ENCODE measurements at regions not wholly inside any gene's neighbourhood (a gene's known extent, or its start where the extent isn't known, plus 50 kb on each side); places are given as distances from the start of the nearest gene placed in this dataset.

DNA sequence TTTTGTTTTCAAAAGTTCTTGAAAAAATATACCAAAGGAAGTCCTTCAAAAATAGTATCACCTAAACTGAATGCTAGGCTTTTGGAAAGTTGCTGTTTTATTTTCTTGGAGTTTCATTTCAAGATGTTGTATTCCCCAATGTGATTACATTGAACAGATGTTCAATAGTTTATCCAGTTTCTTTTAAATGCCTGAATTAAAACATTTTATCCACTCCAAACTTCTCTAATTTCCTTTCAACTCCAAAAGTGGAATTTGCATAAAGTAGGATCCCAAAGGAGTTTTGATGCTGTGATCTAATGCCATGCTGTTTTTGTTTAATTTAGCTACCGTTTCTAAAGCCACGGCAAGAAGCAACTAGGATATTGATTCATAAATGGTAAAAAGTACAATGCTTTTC, 892.5 kb upstream of the SLC10A2 start:
- Histone ChIP-seq H3K36me3 (no peaks in the 10 kb centered on the region), H3K27ac (no peak overlapping the region), H3K9me3 (no peaks in the 10 kb centered on the region), H3K4me1 (no peaks in the 10 kb centered on the region), H3K4me3 (no peak overlapping the region), H3K27me3 (ENCODE audit: low read depth) (no peaks in the 10 kb centered on the region)
- TF ChIP-seq, protein P1, sequence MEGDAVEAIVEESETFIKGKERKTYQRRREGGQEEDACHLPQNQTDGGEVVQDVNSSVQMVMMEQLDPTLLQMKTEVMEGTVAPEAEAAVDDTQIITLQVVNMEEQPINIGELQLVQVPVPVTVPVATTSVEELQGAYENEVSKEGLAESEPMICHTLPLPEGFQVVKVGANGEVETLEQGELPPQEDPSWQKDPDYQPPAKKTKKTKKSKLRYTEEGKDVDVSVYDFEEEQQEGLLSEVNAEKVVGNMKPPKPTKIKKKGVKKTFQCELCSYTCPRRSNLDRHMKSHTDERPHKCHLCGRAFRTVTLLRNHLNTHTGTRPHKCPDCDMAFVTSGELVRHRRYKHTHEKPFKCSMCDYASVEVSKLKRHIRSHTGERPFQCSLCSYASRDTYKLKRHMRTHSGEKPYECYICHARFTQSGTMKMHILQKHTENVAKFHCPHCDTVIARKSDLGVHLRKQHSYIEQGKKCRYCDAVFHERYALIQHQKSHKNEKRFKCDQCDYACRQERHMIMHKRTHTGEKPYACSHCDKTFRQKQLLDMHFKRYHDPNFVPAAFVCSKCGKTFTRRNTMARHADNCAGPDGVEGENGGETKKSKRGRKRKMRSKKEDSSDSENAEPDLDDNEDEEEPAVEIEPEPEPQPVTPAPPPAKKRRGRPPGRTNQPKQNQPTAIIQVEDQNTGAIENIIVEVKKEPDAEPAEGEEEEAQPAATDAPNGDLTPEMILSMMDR (IDR thresholded peaks at IDR 0.05): no peak
- intact Hi-C loops (cut with DNase I): no loop called here
- DNase-seq (no peak), ATAC-seq (no peak)

DNA sequence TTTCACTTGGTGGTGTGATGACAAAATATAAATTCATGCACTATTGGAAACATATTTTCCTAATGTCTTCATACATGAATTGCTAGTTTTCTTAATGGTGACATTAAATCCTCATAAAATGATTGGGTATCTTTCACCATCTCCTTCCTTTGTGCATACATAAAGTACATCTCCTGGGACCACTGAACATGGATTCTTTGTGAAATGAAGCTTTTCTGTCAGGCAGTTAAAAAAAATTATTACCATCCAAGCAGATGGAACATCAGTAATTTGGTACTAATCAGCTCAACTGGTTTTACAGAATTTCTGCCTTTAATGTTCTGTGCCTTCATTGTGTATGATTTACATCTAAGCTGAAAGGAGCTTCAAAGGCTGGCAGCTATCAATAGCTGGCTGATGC, 891.7 kb upstream of the SLC10A2 start:
- no peaks in the 10 kb centered on the region for H3K4me1 ChIP-seq
- TF ChIP-seq, protein P1 (IDR thresholded peaks at IDR 0.05): no peak
- no peaks in the 10 kb centered on the region for H3K36me3 ChIP-seq
- H3K27ac ChIP-seq: no peak overlapping the region
- DNase-seq (no peak), ATAC-seq (no peak)
- no peaks in the 10 kb centered on the region for H3K27me3 ChIP-seq (ENCODE audit: low read depth)
- no peaks in the 10 kb centered on the region for H3K9me3 ChIP-seq
- no peak overlapping the region for H3K4me3 ChIP-seq
- intact Hi-C loops (cut with DNase I): no loop called here

DNA sequence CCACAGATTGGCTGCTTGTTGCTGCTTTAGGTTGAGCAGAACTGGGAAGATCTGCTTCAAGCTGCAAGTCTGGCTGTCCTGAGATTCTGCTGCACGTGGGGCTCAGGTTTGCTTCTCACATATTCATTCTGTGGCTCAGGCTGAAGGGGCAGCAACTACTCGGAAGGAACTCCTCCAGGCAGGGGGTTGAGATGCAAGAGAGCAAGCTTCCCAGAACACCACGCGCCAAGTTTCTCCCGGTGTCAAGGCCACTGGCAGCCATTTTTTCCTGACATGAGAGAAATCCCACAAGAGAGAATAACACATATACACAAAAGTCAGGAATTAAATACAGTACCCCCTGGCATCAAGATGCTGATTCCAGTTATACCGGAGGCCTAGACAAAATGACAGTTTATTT, 887.6 kb upstream of the SLC10A2 start:
- Histone ChIP-seq H3K36me3 (no peaks in the 10 kb centered on the region), H3K9me3 (no peaks in the 10 kb centered on the region), H3K4me3 (no peak overlapping the region), H3K27ac (no peak overlapping the region), H3K27me3 (ENCODE audit: low read depth) (no peaks in the 10 kb centered on the region), H3K4me1 (no peaks in the 10 kb centered on the region)
- no peak for DNase-seq
- TF ChIP-seq, protein P1 (IDR thresholded peaks at IDR 0.05): no peak
- no peak for ATAC-seq
- intact Hi-C loops (cut with DNase I): no loop called here

DNA sequence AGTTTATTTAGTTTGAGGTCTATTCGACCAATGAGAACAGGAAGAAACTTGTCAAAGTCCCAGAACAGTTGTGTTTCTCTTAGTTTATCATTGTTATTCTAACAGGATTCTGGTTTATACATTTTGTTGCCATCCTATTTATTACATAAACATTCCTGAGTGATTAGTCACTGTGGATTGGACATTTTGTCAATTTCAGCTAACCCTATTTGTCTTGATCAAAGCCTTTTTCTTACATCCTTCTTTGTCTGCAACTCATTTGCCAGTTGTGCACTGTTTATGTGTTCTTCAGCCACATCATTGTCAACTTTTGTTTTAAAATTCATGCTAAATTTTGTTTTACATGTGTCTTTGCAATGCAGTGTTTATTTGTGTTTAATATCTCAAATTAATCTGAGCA, 886.0 kb upstream of the SLC10A2 start:
- intact Hi-C loops (cut with DNase I): no loop called here
- H3K4me1 ChIP-seq: no peaks in the 10 kb centered on the region
- H3K9me3 ChIP-seq: no peaks in the 10 kb centered on the region
- no peak for DNase-seq
- no peak overlapping the region for H3K4me3 ChIP-seq
- H3K27me3 ChIP-seq (ENCODE audit: low read depth): no peaks in the 10 kb centered on the region
- TF ChIP-seq, protein P1 (IDR thresholded peaks at IDR 0.05): no peak
- no peaks in the 10 kb centered on the region for H3K36me3 ChIP-seq
- no peak for ATAC-seq
- H3K27ac ChIP-seq: no peak overlapping the region

DNA sequence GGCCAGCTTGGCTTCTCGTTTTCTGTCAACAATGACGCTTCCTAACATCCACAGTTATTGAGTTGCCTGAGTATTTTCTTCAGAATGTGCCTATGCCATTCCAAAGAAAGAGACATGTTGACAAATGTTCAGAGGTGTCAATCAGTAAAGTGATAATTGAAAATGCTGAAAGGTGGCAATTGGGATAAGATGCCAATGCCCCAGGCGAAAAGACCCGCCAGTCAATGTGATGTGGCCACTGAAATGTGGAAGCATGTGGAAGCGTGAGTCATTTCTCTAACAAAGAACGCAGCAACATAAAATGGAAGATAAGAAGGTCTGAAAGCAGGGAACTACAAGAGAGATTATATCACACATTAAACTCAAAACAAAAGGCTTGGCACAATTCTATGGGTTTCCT, 882.2 kb upstream of the SLC10A2 start:
- Histone ChIP-seq H3K27me3 (ENCODE audit: low read depth) (no peaks in the 10 kb centered on the region), H3K4me1 (no peaks in the 10 kb centered on the region), H3K9me3 (no peaks in the 10 kb centered on the region), H3K4me3 (no peak overlapping the region), H3K36me3 (no peaks in the 10 kb centered on the region), H3K27ac (no peak overlapping the region)
- ATAC-seq: no peak
- intact Hi-C loops (cut with DNase I): no loop called here
- DNase-seq: no peak
- TF ChIP-seq, protein P1 (IDR thresholded peaks at IDR 0.05): no peak

DNA sequence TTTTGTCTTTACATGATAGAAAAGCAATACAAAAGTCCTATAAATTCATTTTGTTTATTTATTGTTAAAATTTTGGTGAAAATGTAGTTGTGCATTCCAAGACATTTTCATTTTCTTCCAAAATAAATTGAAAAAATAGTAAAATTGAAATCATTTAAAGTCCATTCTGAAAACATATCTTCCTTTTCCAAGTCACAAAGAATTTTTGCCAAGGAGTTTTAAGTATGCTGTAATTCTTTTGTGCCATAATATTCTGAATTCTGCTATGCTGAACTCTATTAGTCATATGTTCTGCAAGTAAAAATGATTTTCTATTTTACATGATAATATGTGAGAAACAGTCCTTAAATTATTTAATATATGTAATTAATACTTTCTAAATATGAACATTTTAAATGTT, 879.6 kb upstream of the SLC10A2 start:
- TF ChIP-seq, protein P1 (IDR thresholded peaks at IDR 0.05): no peak
- H3K36me3 ChIP-seq: no peaks in the 10 kb centered on the region

More for the DNA sequence above, 879.6 kb upstream of the SLC10A2 start:
- Histone ChIP-seq H3K27me3 (ENCODE audit: low read depth) (no peaks in the 10 kb centered on the region), H3K4me1 (no peaks in the 10 kb centered on the region), H3K27ac (no peak overlapping the region), H3K9me3 (no peaks in the 10 kb centered on the region), H3K4me3 (no peak overlapping the region)
- no peak for DNase-seq
- no peak for ATAC-seq
- intact Hi-C loops (cut with DNase I): no loop called here
